ENCODE measurements at regions not wholly inside any gene's neighbourhood (a gene's known extent, or its start where the extent isn't known, plus 50 kb on each side); places are given as distances from the start of the nearest gene placed in this dataset.

GRCh38 chr2:183579686-183580085 lies 455.4 kb downstream of the NUP35 start:
- ATAC-seq (ENCODE audit: low FRiP score in 2 of 2) (no peak), DNase-seq (no peak)
- 57 to 70% methylated on average over 5 of the region's 5 CpGs for WGBS, 2 donors
- Histone ChIP-seq H3K9me3 (no peaks in the 10 kb centered on the region), H3K36me3 (no peaks in the 10 kb centered on the region), H3K4me3 (no peak overlapping the region), H3K27ac (no peak overlapping the region), H3K27me3 (no peaks in the 10 kb centered on the region), H3K4me1 (no peaks in the 10 kb centered on the region)
- no peak for TF ChIP-seq CTCF (IDR thresholded peaks at IDR 0.05)
- TF ChIP-seq POLR2A (IDR thresholded peaks at IDR 0.05): no peak
- TF ChIP-seq EP300 (IDR thresholded peaks at IDR 0.05): no peak
- TF ChIP-seq POLR2AphosphoS5 (IDR thresholded peaks at IDR 0.05): no peak

GRCh38 chr2:183592271-183592670 lies 468.0 kb downstream of the NUP35 start:
- WGBS, 2 donors: 77 to 88% methylated on average over 4 of the region's 4 CpGs
- Histone ChIP-seq H3K4me1 (no peaks in the 10 kb centered on the region), H3K27ac (no peak overlapping the region), H3K9me3 (no peaks in the 10 kb centered on the region), H3K4me3 (no peak overlapping the region), H3K36me3 (no peaks in the 10 kb centered on the region), H3K27me3 (no peaks in the 10 kb centered on the region)
- TF ChIP-seq POLR2A (IDR thresholded peaks at IDR 0.05): no peak
- TF ChIP-seq EP300 (IDR thresholded peaks at IDR 0.05): no peak
- TF ChIP-seq CTCF (IDR thresholded peaks at IDR 0.05): no peak
- TF ChIP-seq POLR2AphosphoS5 (IDR thresholded peaks at IDR 0.05): no peak
- DNase-seq (no peak), ATAC-seq (ENCODE audit: low FRiP score in 2 of 2) (no peak)

GRCh38 chr2:183594150-183594549 lies 469.9 kb downstream of the NUP35 start:
- H3K9me3 ChIP-seq: no peaks in the 10 kb centered on the region
- WGBS, 2 donors: 60 to 80% methylated on average over 1 of the region's 1 CpG
- H3K27ac ChIP-seq: no peak overlapping the region
- H3K4me3 ChIP-seq: no peak overlapping the region
- H3K4me1 ChIP-seq: no peaks in the 10 kb centered on the region
- H3K36me3 ChIP-seq: no peaks in the 10 kb centered on the region
- H3K27me3 ChIP-seq: no peaks in the 10 kb centered on the region
- ATAC-seq (ENCODE audit: low FRiP score in 2 of 2) (no peak), DNase-seq (no peak)
- TF ChIP-seq POLR2AphosphoS5 (IDR thresholded peaks at IDR 0.05): no peak
- no peak for TF ChIP-seq CTCF (IDR thresholded peaks at IDR 0.05)
- TF ChIP-seq EP300 (IDR thresholded peaks at IDR 0.05): no peak
- no peak for TF ChIP-seq POLR2A (IDR thresholded peaks at IDR 0.05)

- no peak for TF ChIP-seq CTCF (IDR thresholded peaks at IDR 0.05)
- no peak for TF ChIP-seq EP300 (IDR thresholded peaks at IDR 0.05)
- TF ChIP-seq POLR2AphosphoS5 (IDR thresholded peaks at IDR 0.05): no peak
- TF ChIP-seq POLR2A (IDR thresholded peaks at IDR 0.05): no peak
- ATAC-seq (ENCODE audit: low FRiP score in 2 of 2): no peak
These were observed 473.6 kb downstream of the NUP35 start for GRCh38 chr2:183597841-183598240.

GRCh38 chr2:183604065-183604464 lies 479.8 kb downstream of the NUP35 start:
- Histone ChIP-seq H3K9me3 (no peaks in the 10 kb centered on the region), H3K4me1 (no peaks in the 10 kb centered on the region), H3K36me3 (no peaks in the 10 kb centered on the region), H3K27me3 (no peaks in the 10 kb centered on the region), H3K4me3 (no peak overlapping the region), H3K27ac (no peak overlapping the region)
- 65 to 75% methylated on average over 5 of the region's 5 CpGs for WGBS, 2 donors
- ATAC-seq (ENCODE audit: low FRiP score in 2 of 2) (no peak), DNase-seq (no peak)
- no peak for TF ChIP-seq POLR2A (IDR thresholded peaks at IDR 0.05)
- TF ChIP-seq CTCF (IDR thresholded peaks at IDR 0.05): no peak
- no peak for TF ChIP-seq EP300 (IDR thresholded peaks at IDR 0.05)
- no peak for TF ChIP-seq POLR2AphosphoS5 (IDR thresholded peaks at IDR 0.05)

More at GRCh38 chr2:183597841-183598240, 473.6 kb downstream of the NUP35 start:
- H3K36me3 ChIP-seq: no peaks in the 10 kb centered on the region
- H3K4me1 ChIP-seq: no peaks in the 10 kb centered on the region
- no peak for DNase-seq
- no peak overlapping the region for H3K4me3 ChIP-seq
- H3K27ac ChIP-seq: no peak overlapping the region
- WGBS, 2 donors: 43 to 70% methylated on average over 1 of the region's 1 CpG
- no peaks in the 10 kb centered on the region for H3K9me3 ChIP-seq
- H3K27me3 ChIP-seq: no peaks in the 10 kb centered on the region
